HG03575 (cell line): ENCODE measurements at regions not wholly inside any gene's neighbourhood (a gene's known extent, or its start where the extent isn't known, plus 50 kb on each side); places are given as distances from the start of the nearest gene placed in this dataset.
"Not testable (repeated sequence)": the region's sequence is repeated elsewhere in the genome, so short reads cannot be mapped to it uniquely, and the experiment has no call there.

ENCODE experiments used
- ATAC-seq: cut with Tn5 transposase; IDR thresholded peaks from one replicate; pipeline ENCODE4 v1.9.1; 2021; ENCODE audit not compliant: unreplicated experiment, insufficient number of reproducible peaks, low FRiP score; ENCODE audit errors: extremely low read depth

DNA sequence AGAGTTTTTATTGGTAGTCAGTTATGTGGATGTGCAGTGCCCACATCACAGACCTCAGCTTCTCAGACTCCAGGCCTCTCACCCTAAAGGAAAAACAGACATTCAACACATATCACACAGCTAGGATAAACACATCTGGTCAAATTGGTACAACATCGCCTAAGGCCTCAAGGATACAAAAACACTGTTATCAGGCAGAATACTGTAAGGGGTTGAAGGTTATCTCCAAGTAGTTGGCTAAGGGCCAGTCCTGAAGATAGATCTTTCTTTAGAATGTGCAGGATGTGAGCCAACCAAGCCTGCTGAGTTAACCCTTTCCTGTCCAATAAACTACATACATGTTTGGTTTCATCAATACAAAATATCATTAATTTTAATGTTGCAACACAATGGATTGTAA, 308.4 kb upstream of the GJE1 start:
- ATAC-seq: no peak

DNA sequence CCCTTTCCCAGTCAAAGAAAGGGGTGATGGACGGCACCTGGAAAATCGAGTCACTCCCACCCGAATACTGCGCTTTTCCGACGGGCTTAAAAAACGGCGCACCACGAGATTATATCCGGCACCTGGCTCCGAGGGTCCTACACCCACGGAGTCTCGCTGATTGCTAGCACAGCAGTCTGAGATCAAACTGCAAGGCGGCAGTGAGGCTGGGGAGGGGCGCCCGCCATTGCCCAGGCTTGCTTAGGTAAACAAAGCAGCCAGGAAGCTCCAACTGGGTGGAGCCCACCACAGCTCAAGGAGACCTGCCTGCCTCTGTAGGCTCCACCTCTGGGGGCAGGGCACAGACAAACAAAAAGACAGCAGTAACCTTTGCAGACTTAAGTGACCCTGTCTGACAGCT, 317.7 kb upstream of the GJE1 start:
- not testable (repeated sequence) for ATAC-seq

DNA sequence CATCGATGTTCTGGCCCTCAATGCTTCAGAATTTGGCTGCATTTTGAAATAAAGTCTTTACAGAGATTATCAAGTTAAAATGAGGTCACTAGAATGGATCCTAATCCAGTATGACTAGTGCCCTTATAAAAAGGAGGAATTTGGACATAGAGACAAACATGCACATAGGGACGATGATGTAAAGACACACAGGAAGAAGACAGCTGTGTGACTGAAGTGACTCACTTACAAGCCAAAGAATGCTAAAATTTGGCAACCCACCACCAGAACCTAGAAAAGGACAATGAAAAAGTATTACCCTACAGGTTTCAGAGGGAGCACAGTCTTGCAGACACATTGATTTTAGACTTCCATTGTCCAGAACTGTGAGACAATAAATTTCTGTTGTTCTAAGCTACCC, 322.8 kb upstream of the GJE1 start:
- no peak for ATAC-seq

DNA sequence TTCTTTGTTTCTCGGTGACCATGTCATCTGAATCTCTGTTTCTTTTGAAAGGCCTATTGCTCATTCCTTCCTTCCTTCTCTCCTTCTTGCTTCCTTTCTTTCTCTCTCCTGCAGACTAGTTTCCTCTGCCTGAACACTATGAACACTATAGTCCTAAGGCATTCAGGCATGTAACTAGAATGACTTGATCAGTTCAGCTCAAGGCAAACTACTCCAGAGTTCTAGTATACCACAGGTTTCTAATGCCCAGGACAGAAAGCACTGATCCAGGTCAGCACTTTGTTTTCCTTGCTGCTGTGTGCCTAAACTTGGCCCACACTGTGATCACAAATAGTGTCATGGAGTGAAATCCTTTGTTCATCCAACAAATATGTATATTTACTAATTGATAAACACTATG, 324.1 kb upstream of the GJE1 start:
- ATAC-seq: no peak

DNA sequence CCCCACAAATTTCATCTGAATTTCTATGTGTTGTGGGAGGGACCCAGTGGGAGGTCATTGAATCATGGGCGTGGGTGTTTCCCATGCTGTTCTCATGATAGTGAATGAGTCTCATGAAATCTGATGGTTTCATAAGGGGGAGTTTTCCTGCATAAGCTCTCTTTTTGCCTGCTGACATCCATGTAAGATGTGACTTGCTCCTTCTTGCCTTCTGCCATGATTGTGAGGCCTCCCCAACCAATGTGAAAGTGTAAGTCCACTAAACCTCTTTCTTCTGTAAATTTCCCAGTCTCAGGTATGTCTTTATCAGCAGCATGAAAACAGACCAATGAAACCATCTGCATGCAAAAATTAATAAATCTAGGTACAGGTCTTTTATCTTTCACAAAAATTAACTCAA, 331.8 kb upstream of the GJE1 start:
- not testable (repeated sequence) for ATAC-seq

DNA sequence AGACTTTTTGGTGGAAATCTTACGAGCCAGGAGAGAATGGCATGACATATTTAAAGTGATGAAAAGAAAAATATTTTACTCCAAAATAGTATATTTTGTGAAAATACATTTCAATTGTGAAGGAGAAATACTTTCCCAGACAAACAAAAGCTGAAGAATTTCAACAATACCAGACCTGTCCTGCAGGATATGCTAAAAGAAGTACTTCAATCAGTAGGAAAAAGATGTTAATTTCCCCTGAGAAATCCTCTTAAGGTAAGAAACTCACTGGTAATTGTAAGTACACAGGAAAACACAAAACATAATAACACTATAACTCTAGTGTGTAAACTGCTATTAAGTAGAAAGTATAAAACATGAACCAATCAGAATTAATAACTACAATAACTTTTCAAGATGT, 341.8 kb upstream of the GJE1 start:
- no peak for ATAC-seq

DNA sequence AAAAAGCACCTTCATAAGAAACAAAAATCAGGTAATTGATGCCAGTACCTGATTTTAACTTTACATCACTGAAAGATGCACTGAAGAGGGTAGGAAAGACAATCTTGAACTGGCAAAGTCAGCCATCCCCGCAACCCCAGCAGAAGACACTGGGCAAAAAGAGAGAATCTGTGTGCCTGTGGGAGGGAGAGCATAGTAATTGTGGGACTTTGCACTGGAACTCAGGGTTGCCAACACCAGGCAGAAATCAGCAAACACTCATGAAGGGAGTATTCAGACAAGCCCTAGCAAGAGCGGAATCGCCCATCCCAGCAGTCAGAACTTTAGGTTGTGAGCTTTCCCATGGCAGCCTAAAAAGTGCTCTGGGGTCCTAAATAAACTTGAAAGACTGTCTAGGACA, 344.6 kb upstream of the GJE1 start:
- ATAC-seq: no peak

DNA sequence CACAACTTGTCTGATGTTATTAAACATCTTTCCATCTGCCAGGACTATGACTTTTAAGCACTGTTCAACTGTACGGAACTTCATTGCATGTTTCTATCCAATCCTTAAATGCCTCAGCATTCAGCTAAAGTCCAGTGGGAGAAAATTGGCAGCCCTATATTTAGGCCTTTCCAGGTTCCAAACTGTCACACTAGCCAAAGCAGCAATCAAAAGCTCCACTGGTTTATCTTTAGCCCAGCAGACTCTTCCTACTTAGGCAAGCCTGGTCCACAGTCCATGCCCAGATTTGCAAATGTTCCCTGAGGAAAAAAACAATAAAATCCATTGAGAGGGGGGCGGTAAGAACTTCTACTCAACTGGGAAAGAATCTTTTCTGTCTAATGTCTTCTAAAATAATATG, 349.1 kb upstream of the GJE1 start:
- ATAC-seq: no peak

DNA sequence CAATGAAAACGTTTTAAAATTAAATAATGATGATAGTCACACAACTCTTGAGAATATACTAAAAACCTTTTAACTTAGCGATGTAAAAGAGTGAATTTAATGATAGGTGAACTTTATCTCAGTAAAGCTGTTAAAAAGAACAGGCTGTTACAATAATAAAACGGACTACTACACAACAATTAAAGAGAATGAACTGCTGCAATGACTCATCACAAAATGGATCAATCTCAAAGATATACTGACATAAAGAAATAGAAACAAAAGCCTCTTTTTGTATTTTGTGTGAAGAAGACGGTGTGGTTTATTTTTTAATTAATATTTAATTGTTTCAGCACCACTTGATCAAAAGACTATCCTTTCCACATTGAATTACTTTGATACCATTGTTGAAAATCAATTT, 352.4 kb upstream of the GJE1 start:
- ATAC-seq: no peak

DNA sequence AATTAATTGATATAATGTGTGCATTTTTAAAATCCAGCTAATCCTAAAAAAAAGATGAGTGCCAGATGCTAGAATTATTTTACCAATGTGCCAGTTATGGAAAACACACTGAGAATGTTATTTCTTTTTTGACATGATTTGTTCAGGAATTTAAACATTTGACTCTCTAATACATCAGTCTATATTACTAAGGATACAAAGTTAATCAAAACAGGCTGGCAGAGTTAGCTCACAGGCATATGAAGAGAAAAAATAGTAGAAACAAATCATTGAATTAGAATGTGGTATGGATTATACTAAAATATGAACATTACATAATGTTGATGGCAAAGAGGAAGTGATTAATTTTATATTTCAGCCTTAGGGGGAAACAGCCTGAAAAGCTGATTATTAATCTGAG, 368.3 kb upstream of the GJE1 start:
- no peak for ATAC-seq

DNA sequence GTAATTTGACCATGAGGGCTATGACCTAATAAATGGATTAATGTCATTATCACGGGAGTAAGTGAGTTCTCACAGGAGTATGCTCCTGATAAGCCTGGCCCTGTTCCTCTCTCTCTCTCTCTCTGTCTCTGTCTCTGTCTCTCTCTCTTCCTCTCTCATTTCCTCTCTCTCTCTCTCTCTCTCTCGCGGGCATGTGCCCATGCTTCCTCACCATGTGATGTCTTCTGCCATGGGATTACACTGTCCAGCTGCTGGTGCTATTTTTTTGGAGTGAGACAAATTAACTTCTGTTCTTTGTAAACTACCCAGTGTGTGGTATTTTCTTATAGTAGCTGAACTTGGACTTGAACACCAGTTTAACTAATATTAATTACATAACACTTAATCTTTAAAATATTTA, 374.3 kb upstream of the GJE1 start:
- no peak for ATAC-seq

DNA sequence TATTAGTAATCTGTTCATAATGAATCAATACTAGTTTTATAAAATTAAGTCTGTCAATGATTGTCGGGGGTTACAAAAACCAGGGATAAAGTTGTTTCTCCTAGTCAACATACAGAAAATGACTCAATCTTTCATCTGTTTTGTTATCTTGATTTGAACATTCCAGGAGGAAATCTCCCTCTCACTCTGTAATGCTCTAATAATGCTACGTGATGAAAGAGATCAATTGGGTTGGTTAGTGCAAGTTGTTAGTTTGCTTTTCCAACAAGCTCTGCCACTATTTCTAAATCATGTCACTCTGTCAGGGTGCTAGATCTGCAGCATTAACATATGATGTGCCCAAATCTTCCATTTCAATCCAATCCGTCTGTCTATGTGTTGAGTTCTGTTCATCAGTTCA, 379.5 kb upstream of the GJE1 start:
- ATAC-seq: no peak

DNA sequence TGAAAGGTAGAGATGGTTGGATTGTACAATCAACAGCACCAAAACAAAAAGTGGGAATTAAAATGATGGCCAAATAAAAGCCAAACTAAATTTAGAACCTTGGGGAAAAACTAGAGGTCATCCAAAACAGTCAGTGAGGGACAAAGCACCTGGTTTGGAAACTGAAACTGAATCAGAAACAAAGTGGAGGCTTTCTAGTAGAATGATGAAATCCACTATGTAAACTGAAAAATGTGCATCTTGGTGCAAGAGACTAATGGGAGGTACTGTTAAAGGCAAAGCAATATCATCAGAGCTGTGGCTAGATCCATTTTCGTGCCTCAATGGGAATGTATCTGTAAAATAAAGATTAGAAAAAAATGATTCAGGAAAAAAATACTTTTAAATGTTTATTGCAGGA, 380.0 kb upstream of the GJE1 start:
- ATAC-seq: no peak

DNA sequence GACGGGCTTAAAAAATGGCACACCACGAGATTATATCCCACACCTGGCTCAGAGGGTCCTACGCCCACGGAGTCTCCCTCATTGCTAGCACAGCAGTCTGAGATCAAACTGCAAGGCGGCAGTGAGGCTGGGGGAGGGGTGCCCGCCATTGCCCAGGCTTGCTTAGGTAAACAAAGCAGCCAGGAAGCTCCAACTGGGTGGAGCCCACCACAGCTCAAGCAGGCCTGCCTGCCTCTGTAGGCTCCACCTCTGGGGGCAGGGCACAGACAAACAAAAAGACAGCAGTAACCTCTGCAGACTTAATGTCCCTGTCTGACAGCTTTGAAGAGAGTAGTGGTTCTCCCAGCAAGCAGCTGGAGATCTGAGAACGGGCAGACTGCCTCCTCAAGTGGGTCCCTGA, 386.4 kb upstream of the GJE1 start:
- ATAC-seq: not testable (repeated sequence)

DNA sequence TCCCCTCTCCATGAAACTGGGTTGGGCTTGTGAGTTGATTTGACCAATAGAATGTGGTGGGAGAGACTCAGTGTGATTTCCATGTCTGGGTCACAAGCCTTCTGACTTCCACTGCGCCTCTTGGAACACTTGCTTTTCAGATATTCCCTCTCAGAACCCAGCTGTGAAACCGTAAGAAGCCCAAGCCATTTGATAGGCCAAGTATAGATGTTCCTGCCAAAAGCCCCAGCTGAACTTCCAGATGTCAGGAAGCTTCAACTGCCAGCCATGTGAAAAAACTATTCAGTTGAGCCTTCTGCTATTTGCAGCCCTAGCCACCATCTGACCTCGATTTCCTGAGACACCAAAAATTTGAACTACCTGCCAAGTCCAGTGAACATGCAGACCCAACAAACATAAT, 387.8 kb upstream of the GJE1 start:
- no peak for ATAC-seq

DNA sequence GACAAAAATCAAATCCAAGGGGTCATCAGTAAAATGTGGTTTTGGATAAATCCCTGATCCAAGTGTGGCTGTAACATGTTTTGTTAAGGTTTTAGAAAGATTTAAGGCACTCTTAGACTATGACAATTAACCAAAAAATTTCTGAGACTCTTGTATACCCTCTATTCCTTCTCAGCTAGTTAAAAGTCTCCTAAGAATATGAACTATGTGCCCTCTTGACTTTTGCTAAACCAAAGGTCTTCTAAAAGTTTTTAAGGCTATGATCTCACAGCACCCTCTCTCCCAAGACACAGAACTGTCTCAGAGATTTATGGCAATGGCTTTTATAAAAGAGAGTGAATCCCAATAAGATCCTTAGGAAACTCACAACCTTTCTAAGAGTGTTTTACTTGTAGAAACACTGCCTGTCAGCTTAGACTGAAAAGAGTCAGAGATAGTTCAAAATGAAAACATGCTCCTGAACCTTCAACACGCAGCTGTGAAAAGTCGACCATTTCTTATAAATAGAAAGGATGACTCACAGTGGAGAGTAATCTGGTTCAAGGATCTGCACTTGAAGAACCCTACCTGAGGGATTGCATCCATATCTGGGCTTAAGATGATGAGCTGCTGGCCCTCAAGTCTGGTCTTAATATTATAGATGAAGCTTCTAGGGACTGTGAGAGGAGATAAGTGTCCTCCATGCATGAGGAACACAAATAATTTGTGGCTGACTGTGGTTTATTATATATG, 388.4 kb upstream of the GJE1 start:
- ATAC-seq: no peak

DNA sequence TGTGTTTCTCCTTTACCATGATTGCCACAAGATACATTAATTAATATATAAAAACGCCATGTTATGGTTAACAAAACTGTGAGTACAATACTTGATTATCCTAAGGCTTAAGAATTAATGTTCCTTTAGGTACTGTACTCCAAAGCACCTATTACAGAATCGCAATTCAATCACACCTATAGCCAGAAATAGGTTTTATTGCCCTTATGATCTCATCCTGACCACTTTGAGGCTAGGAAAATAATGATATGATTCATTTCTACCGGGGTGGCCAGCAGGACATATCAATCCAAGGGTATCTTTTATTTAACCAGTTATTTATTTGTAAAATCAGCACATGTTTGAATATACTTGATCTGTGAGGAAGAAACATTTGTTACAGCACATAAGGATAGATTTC, 396.6 kb upstream of the GJE1 start:
- ATAC-seq: no peak

DNA sequence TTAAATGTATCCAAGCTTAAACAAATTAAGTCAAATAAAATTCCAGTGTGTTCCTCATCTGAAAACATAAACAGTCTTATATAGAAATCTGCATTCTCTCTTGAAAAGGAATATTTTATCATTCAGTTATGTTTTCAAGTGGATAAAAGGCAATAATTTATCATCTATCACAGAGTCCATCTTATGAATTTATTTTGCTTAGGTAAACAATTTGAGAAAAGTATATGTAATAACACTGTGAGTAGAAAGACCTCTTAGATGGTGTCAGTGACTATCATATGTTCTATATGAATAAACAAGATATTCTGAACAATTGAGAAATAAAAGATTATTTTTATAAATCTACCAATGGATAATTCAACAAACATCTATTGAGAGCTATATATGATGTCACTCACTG, 397.6 kb upstream of the GJE1 start:
- ATAC-seq: no peak

DNA sequence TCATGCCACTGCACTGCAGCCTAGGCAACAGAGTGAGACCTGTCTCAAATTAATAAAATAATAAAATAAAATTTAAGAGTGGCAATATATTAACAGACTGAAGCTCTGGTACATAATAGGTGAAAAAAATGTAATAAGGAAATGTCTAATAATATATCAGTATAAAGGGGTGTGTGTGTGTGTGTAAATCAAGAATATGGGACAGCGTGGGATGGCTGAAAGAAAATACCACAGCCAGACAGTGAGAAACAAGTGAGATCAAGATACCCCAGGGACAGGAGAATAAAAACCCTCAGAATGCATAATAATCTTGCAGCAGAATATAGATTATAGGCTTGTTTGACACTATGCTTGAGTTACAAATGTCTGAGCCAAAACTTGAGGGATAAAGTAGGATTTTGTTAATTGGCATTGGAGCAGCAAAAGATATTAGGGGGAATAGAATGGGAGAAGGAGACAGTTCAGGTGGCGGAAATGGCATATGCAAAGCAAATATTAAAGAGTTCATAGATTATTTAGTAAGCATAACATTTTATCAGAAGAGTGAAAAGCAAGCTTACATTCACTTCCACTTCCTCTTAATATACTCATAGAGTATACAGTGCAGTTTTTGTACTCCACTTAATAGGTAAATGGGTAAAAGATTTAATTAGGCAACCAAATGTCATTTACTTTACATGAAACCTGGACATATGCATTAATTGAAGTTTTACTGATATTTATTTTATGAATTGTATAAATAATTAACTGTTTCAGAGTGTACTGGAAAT, 398.5 kb upstream of the GJE1 start:
- no peak for ATAC-seq

DNA sequence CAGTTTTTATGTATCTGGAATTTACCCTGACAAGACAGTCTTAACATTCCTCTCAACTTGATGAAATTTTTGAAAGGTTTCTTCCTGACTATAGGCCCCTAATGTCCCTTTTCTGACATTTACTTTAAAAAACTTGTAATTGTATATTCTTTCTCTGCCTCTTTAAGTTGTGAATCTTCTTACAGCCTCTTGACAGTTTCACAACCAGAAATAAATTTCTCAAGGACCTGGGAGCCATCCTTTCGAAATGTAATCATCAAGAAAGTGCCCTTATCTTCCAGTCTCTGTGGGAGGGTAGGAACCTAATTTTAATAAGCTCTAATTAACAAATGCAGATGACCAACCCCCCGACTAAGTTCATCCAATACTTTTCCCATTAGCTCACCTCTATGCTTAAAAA, 403.6 kb upstream of the GJE1 start:
- no peak for ATAC-seq

DNA sequence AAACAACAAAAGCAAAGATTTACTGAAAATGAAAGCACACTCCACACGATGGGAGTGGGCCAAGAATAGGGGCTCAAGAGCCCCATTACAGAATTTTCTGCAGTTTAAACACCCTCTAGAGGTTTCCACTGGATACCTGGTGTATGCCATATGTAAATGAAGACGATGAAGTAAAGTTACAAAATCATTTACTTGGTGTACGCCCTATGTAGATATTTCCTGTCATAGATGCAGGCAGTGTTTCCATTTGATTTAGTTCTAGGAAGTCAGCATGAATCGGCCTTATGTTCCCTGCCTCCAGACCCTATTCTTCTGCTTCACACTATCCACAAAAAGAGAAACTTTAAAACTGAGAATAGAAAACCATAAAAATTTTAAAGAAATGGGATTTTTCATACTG, 404.4 kb upstream of the GJE1 start:
- no peak for ATAC-seq
